ENCODE measurements at regions not wholly inside any gene's neighbourhood (a gene's known extent, or its start where the extent isn't known, plus 50 kb on each side); places are given as distances from the start of the nearest gene placed in this dataset.
"Not testable (repeated sequence)": the region's sequence is repeated elsewhere in the genome, so short reads cannot be mapped to it uniquely, and the experiment has no call there.

DNA sequence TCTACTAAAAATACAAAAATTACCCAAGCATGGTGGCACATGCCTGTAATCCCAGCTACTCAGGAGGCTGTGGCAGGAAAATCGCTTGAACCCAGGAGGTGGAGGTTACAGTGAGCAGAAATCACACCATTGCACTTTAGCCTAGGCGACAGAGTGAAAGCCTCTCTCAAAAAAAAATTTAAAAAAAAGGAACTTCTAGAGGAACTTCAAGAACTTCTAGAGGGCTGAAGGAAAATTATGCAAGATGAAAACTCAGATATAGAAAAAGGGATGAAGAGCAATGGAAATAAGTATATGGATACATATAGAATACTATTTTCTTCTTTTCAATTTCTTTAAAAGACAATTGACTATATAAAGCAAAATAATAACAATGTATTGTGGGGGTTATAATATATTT lies 51.2 kb upstream of the PRR5 start:
- DNase-seq (ENCODE audit: low read depth in 3 of 3), result no peak

DNA sequence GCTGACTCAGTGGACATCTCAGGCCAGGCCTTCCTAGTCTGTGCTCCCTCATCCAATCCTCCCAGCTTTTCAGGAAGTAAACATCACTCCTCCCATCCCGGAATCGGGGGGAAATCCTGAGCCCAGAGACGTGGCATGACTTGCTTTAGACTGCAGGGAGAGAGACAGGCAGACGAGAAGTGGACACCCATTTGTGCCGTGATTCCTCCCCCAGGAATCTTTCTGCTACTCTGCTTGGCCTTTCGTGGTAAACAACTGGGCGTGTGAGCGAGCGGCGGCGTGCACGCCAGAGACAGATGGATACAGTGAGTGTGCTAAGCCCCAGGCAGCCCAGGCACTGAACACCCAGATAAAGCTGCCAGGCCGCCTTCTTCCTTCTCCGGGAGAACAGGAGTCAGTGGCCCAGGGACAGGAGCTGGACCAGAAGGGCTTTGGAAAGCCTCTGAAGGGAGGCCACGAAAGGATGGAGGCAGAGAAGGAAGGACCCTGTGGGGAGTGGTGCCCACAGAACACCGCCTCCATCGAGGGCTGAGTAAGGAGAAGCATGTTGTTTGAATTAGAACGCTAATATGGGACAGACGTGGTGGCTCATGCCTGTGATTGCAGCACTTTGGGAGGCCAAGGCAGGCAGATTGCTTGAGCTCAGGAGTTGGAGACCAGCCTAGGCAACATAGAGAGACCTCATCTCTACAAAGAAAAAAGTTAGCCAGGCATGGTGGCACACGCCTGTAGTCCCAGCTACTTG lies 53.0 kb upstream of the PRR5 start:
- no peak for DNase-seq (ENCODE audit: low read depth in 3 of 3)

DNA sequence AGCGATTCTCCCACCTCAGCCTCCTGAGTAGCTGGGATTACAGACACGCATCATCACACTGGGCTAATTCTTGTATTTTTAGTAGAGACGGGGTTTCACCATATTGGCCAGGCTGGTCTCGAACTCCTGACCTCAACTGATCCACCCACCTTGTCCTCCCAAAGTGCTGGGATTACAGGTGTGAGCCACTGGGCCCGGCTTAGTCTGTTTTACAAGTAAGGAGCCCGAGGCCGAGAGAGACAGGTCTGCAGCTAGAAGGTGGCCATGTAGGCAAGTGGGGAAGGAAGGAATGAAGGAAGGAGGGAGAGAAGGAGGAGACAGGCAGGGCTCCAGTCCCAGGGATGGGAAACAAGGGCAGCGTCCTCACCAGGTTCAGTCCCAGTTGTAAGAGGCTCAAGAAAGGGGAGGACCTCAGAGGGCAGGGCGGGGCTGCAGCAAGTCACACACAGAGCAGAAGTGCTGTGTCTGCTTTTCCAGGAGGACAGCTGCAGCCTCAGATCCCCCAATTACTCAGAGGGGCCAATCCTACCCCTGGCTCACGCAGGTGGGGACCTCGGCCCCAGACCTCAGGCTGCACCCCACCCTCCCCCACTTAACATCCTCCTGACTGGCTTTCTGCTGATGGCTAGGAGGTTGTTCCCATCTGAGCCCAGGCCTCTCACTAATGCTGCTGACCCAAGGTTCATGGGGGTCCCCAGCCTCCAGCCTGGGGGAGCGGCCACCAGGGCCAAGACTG lies 53.8 kb upstream of the PRR5 start:
- DNase-seq (ENCODE audit: low read depth in 3 of 3), result no peak

- DNase-seq (ENCODE audit: low read depth in 3 of 3), result no peak
These were observed 54.9 kb upstream of the PRR5 start for GRCh38 chr22:44647141-44647540.

- no peak for DNase-seq (ENCODE audit: low read depth in 3 of 3)
These were observed 55.3 kb upstream of the PRR5 start for GRCh38 chr22:44646668-44647067.

- no peak for DNase-seq (ENCODE audit: low read depth in 3 of 3)
These were observed 55.9 kb upstream of the PRR5 start for GRCh38 chr22:44646141-44646540.

DNA sequence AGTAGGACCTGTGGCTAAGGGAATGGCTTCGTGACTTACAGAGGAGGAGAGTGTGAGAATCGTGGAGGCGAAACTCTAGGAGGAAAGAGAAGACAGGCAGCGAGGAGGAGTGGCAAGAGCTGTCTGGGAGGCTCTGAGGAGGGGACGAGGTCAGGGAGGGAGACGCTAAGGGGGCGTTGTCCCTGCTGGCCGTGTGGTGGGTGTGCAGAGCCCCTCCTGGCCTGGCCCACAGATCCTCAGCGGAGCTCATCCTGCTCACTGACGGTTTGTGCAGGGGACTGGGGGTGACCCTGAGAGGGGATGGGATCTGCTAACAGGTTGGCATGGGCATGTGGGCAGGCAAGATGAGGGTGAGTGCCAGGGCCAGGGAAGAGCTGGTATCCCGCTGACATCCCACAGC lies 56.5 kb upstream of the PRR5 start:
- DNase-seq (ENCODE audit: low read depth in 3 of 3), result no peak

DNA sequence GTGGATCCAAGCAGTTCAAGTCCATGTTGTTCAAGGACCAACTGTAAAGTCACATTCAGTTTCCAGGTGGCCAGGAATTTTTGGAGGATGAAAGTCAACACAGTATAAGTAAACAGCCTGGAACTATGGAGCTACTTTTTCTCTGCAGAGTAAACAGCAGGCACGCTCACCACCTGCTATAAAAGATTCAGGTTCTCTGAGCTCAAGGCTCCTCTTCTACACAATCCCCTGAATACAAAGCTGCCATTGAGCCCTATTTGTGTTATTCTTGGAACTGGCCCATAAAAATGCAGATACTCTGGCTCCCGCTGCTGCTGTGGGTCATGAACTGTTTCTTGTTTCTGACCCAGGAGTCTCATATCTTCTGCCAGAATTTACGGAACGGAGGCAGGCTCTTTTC lies 56.9 kb upstream of the PRR5 start:
- no peak for DNase-seq (ENCODE audit: low read depth in 3 of 3)

- DNase-seq (ENCODE audit: low read depth in 3 of 3), result not testable (repeated sequence)
These were observed 58.4 kb upstream of the PRR5 start for GRCh38 chr22:44643526-44644101.

DNA sequence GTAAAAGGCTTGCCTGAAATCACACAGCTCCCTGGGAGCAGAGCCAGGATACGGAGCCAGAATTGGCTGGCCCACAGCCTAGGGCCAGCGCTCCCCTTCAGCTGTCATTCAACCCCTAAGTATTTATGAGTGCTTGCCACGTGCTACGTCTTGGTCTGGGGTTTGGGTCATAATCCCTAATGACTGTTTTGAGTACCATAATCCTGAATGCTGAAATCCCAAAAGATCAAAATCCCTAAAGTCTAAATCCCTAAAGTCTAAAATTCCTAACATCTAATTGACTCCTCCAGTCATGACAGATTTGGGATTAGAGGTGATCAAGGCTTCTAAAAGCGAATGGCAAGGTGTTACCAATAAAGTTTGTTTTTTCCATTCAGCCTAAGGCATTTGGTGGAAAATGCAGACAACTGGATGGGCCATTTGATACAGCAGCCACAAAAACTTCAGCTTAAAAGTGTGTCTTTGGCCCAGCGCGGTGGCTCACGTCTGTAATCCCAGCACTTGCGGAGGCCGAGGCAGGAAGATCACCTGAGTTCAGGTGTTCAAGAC lies 59.8 kb upstream of the PRR5 start:
- no peak for DNase-seq (ENCODE audit: low read depth in 3 of 3)

- DNase-seq (ENCODE audit: low read depth in 3 of 3), result no peak
These were observed 61.3 kb upstream of the PRR5 start for GRCh38 chr22:44640618-44641155.

- DNase-seq (ENCODE audit: low read depth in 3 of 3), result no peak
These were observed 62.0 kb upstream of the PRR5 start for GRCh38 chr22:44639891-44640617.

DNA sequence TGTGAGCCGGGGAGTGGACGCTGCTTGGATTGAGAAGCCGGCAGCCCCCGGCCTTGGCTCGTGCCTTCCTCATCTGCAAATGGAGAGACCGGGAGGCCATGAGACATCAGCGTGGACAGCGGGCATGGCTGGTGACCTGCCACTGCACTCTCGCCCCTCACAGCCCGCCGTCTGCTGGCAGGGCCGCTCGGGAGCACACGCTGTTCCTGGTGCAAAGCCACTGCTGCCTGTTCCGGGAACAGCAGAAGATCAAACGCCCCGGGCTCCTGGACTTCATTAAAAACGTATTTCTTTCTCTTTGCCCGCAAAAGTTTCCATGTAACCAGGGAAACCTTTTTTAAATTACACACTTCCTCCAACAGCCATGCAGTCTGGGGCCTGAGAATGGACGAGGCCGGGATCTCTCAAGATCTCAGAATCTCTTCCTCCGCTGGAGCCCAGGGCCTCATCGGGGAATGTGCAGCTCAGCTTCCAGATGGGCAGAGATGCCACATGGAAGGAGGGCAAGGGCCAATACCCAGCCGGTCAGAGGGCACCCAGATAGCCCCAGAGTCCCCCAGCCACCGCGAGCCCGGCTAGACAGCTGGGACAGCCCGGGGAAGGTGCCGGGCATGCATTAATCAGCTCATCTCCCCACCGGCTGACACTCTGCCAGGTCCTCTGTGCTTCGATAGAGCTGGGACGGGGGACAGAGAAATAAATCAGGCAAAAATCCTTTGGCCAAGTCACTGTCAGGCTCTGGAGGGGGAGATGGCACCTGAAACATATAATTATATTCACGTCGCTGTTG lies 62.8 kb upstream of the PRR5 start:
- DNase-seq (ENCODE audit: low read depth in 3 of 3), result no peak

DNA sequence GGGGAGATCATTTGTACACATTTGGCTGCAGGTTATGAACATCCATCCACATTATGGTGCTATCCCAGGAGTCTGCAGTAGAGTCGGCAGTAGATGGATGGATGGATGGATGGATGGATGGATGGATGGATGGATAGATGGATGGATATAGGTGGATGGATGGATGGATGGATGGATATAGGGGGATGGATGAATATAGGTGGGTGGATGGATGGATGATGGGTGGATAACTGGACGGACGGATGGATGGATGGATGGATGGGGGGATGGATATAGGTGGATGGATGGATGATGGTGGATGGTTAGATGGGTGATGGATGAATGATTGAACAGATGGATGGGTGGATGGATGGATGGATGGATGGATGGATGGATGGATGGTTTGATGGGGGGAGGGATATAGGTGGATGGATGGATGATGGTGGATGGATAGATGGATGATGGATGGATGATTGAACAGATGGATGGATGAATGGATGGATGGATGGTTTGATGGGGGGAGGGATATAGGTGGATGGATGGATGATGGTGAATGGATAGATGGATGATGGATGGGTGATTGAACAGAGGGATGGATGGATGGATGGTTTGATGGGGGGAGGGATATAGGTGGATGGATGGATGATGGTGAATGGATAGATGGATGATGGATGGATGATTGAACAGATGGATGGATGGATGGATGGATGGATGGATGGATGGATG lies 65.3 kb upstream of the PRR5 start:
- not testable (repeated sequence) for DNase-seq (ENCODE audit: low read depth in 3 of 3)

DNA sequence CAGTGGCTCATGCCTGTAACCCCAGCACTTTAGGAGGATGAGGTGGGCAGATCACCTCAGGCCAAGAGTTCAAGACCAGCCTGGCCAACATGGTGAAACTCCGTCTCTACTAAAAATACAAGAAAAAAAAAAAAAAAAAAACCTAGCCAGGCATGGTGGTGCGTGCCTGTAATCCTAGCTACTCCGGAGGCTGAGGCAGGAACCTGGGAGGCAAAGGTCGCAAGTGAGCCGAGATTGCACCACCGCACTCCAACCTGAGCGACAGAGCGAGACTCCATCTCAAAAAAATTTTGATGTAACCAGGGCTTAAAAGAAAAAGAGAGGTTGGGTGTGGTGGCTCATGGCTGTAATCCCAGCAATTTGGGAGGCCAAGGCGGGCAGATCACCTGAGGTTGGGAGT lies 66.4 kb upstream of the PRR5 start:
- not testable (repeated sequence) for DNase-seq (ENCODE audit: low read depth in 3 of 3)

GRCh38 chr22:44634426-44635321 lies 67.3 kb upstream of the PRR5 start:
- DNase-seq (ENCODE audit: low read depth in 3 of 3), result no peak

GRCh38 chr22:44633647-44634046 lies 68.4 kb upstream of the PRR5 start:
- no peak for DNase-seq (ENCODE audit: low read depth in 3 of 3)

GRCh38 chr22:44632541-44633396 lies 69.2 kb upstream of the PRR5 start:
- no peak for DNase-seq (ENCODE audit: low read depth in 3 of 3)

Data from stimulated activated CD4-positive, alpha-beta T cell treated with anti-CD3 and anti-CD28 coated beads, TNF-alpha, amount 100 ng/mL, for 48 hours (primary cell).